ENCODE measurements at regions not wholly inside any gene's neighbourhood (a gene's known extent, or its start where the extent isn't known, plus 50 kb on each side); places are given as distances from the start of the nearest gene placed in this dataset.

DNA sequence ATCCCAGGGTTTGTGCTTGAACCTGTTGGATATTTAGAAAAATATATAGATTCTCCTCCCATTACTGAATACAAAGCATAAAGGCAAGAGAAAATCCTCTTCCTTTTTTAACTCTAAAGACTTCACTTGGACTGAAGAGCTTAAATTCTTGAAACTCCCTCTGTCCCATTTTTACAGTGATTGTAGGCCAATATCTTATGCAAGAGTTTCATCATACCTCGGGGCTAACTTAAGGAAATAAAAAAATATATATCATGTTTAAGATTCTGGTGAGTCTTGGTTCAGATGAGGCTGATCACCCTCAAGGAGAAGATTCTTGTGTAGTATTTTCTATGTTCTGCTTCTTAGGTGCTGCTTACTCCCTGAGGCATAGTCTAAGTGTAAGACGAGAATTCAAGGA is 1449.6 kb downstream of the C4orf33 start:
- TF ChIP-seq, protein P1, sequence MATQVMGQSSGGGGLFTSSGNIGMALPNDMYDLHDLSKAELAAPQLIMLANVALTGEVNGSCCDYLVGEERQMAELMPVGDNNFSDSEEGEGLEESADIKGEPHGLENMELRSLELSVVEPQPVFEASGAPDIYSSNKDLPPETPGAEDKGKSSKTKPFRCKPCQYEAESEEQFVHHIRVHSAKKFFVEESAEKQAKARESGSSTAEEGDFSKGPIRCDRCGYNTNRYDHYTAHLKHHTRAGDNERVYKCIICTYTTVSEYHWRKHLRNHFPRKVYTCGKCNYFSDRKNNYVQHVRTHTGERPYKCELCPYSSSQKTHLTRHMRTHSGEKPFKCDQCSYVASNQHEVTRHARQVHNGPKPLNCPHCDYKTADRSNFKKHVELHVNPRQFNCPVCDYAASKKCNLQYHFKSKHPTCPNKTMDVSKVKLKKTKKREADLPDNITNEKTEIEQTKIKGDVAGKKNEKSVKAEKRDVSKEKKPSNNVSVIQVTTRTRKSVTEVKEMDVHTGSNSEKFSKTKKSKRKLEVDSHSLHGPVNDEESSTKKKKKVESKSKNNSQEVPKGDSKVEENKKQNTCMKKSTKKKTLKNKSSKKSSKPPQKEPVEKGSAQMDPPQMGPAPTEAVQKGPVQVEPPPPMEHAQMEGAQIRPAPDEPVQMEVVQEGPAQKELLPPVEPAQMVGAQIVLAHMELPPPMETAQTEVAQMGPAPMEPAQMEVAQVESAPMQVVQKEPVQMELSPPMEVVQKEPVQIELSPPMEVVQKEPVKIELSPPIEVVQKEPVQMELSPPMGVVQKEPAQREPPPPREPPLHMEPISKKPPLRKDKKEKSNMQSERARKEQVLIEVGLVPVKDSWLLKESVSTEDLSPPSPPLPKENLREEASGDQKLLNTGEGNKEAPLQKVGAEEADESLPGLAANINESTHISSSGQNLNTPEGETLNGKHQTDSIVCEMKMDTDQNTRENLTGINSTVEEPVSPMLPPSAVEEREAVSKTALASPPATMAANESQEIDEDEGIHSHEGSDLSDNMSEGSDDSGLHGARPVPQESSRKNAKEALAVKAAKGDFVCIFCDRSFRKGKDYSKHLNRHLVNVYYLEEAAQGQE (IDR thresholded peaks at IDR 0.05; ENCODE audit: low read depth, low read length): no peak
- no peak for TF ChIP-seq FOXM1 (IDR thresholded peaks at IDR 0.05; ENCODE audit: low read depth, low read length)

Measured in GM12878 (cell line).